PC-9 (cell line): ENCODE measurements at regions not wholly inside any gene's neighbourhood (a gene's known extent, or its start where the extent isn't known, plus 50 kb on each side); places are given as distances from the start of the nearest gene placed in this dataset.

Experiments
- CTCF ChIP-seq: fragments of 200-600 bp; sonication (generic); conservative IDR thresholded peaks from 2 replicates; pipeline ENCODE4 v1.6.1; 2017; ENCODE audit warnings: mixed run types, antibody characterized with exemption, mild to moderate bottlenecking, moderate library complexity
- EZH2 ChIP-seq: fragments of 200-600 bp; sonication (generic); IDR thresholded peaks from 2 replicates; pipeline ENCODE4 v1.8.0; 2017; ENCODE audit warnings: antibody characterized with exemption, low read depth

GRCh38 chr14:52175982-52176502 lies 91.5 kb upstream of the PTGDR start:
- no peak for TF ChIP-seq CTCF
- no peak for TF ChIP-seq EZH2
